Fibroblast of villous mesenchyme (primary cell): ENCODE measurements at regions not wholly inside any gene's neighbourhood (a gene's known extent, or its start where the extent isn't known, plus 50 kb on each side); places are given as distances from the start of the nearest gene placed in this dataset.
A peak's percentile ranks its signal among the peaks of the same experiment; 100 is the strongest.

Experiments used
- DNase-seq: peaks from one replicate; pipeline ENCODE4 v3.0.0-alpha.2; 2010; ENCODE audit warnings: low read depth
- H3K4me3 ChIP-seq: 2 replicates; pipeline ENCODE4 v1.5.1; 2011; ENCODE audit warnings: low read depth, mild to moderate bottlenecking, low read length
- CTCF ChIP-seq: IDR thresholded peaks from 2 replicates; pipeline ENCODE4 v1.5.1; 2012; ENCODE audit warnings: low read depth, mild to moderate bottlenecking, low read length; ENCODE audit not compliant: insufficient read depth

- peak; percentile 29 for DNase-seq
- peak; percentile 47 for TF ChIP-seq CTCF
- H3K4me3 ChIP-seq: no peak overlapping the region
Observed at GRCh38 chr17:33647956-33648355, 354.9 kb upstream of the ASIC2 start.

GRCh38 chr17:33650304-33650703 is 357.2 kb upstream of the ASIC2 start:
- DNase-seq: no peak
- no peak for TF ChIP-seq CTCF
- H3K4me3 ChIP-seq: no peak overlapping the region

GRCh38 chr17:33651686-33652085 is 358.6 kb upstream of the ASIC2 start:
- DNase-seq: no peak

GRCh38 chr17:33652731-33653398 is 359.8 kb upstream of the ASIC2 start:
- H3K4me3 ChIP-seq: no peak overlapping the region
- no peak for DNase-seq
- no peak for TF ChIP-seq CTCF

More at GRCh38 chr17:33651686-33652085, 358.6 kb upstream of the ASIC2 start:
- TF ChIP-seq CTCF: no peak
- H3K4me3 ChIP-seq: no peak overlapping the region

GRCh38 chr17:33653399-33653788 is 360.3 kb upstream of the ASIC2 start:
- DNase-seq: no peak
- no peak for TF ChIP-seq CTCF
- H3K4me3 ChIP-seq: no peak overlapping the region

DNA sequence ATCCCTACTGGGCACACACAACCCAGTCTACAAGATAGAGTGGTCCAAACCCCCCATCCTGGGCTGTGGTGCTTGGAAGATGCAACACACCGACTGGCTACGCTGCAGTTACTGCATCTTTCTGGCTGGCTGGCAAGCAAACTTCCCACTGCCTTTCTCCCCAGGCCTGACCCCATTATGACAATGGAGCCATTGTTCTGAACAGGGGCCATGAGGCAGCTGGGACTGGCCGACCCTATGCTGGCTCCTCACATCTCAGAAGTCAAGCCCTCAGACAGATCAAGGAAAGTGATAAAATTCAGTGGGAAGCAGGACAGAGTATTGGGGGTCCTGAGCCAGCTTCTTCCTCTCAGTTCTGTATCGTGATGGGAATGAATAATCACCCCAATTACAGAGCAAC is 364.1 kb upstream of the ASIC2 start:
- H3K4me3 ChIP-seq: no peak overlapping the region
- no peak for TF ChIP-seq CTCF
- no peak for DNase-seq

DNA sequence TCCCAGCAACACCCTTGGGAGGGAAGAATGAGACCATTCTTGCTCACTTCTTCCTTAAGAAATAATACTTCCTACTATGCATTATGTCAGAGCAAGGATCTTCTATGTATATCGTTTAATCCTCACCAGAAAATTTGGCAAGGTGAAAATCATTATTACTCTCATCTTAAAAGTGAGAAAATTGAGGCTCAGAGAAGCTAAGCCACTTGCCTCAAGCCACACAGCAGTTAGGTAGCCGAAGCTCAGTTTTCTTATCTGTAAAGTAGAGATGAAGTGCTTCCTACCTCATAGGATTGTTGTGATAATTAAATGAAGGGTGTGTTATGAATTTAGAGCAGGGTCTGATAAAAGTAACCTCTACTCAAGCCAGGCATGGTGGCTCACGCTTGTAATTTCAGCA is 368.9 kb upstream of the ASIC2 start:
- no peak for DNase-seq
- TF ChIP-seq CTCF: no peak
- no peak overlapping the region for H3K4me3 ChIP-seq
